Stimulated activated CD8-positive, alpha-beta memory T cell treated with anti-CD3 and anti-CD28 coated beads, Interleukin-2, amount 100 ng/mL, for 48 hours (primary cell): ENCODE measurements at regions not wholly inside any gene's neighbourhood (a gene's known extent, or its start where the extent isn't known, plus 50 kb on each side); places are given as distances from the start of the nearest gene placed in this dataset.

ENCODE experiments used
- DNase-seq, 2 donors: peaks; one replicate each; pipeline ENCODE4 v3.0.0-alpha.2; 2020; ENCODE audit warnings: low read depth in 2 of 2

DNA sequence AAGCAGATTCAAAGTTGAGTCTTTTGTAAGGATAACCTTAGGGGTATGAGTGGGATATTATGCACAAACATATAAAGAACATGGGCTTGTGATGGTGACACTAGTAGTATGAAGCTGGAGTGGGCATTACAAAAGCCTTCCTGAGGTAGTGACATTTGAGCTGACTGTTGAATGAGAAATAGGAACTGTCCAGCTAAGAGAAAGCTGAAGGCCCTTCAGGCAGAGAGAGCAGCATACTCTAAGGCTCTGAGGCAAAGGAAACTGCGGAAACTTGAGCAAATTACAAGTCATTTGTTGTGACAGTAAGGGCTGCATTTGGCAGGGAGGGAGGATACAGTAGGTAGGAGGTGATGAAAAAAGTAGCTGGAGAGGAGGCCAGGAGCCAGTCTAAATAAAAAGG lies 190.7 kb upstream of the CD96 start:
- DNase-seq, result no peak

DNA sequence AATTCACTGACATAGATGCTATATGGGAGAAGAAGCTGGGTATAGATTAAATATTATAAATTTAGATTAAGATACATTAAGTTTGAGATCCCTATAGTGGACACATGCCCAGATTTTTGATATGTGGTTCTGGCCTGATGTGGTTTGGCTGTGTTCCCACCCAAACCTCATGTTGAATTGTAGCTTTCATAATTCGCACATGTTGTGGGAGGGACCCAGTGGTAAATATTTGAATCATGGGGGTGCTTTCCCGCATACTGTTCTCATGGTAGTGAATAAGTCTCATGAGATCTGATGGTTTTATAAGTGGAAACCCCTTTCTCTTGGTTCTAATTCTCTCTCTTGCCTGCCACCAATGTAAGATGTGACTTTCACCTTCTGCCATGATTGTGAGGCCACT lies 189.4 kb upstream of the CD96 start:
- DNase-seq, result no peak

DNA sequence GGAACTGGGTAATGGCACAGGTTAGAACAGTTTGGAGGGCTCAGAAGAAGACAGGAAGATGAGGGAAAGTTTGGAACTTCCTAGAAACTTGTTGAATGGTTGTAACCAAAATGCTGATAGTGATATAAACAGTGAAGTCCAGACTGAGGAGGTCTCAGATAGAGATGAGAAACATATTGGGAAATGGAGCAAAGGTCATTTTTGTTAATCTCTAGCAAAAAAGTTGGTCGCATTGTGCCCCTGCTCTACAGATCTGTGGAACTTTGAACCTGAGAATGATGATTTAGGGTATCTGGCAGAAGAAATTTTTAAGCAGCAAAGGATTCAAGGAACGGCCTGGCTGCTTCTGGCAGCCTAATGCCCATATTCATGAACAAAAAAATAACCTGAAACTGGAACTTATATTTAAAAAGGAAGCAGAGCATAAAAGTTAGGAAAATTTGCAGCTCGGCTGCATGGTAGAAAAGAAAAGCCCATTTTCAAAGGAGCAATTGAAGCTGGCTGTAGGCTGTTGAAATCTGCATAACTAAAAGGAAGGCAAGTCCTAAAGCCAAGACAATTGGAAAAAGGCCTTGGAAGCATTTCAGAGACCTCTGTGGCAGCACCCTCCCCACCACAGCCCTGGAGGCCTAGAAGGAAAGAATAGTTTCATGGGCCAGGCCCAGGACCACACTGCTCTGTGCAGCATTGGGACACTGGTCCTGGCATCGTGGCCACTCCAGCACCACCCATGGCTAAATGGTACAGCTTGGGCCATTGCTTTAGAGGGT lies 182.6 kb upstream of the CD96 start:
- DNase-seq, result no peak

DNA sequence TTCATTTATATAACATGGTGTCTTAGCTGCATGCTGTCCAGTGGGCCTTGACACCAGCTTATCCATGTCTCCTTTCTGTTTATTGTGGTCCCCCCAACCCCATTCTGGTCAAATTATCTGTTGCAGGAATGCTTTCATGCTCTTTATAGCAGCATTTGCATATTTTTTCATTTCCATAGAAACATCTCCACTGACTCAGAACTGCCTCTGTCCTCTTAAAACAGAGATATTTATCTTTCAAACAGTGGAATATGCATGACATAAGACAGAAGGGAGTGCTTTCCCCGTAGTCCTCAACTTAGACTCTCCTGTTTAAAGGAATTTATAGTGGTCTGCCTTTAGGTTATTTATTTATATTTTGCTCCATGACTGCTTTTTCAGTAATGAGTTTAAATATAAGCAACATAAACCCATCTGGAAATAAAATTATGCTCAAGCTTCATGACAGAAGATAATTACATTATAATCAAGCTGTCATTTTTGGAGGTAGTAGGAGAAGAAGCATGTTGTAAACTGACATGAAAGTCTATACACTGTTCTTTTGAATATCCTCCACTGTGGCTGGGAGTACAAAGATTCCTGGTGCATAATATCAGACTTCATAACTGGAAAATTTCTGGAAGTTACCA lies 179.5 kb upstream of the CD96 start:
- no peak for DNase-seq

DNA sequence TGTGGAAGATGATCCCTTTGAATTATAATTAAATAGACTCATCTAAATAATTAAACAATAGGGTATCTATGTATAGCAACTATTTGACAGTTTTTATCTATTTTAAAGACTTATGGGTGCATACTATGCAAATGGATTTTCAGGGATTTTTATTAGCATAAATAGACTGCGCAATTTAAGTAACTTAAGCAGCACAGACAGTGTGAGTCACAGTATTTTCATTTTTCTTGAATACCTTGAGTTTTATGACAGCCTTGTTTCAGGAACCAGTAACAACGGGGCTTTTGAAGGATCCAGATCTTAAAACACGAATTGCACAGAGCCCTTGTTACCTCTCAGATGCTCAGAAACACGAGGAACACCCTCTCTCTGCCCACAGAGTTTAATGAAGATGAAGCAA lies 175.5 kb upstream of the CD96 start:
- no peak for DNase-seq

DNA sequence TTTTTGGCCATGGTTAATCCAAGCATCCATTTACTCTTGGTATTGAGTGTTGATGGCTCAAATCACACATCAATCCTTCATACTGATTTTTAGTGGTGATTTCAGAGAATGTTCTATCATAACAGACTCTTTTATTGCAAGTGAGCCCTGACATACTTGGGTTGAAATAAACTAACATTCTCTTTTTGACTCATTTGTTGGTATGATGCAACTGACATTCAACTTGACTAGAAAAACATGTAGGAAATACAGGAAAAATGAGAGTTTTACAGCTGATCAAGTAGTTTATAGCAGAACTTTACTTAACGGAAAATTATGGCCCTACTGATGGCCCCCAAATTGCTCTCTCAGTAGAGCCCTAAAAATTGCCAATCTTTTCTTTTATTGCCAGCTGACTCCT lies 173.9 kb upstream of the CD96 start:
- no peak for DNase-seq

DNA sequence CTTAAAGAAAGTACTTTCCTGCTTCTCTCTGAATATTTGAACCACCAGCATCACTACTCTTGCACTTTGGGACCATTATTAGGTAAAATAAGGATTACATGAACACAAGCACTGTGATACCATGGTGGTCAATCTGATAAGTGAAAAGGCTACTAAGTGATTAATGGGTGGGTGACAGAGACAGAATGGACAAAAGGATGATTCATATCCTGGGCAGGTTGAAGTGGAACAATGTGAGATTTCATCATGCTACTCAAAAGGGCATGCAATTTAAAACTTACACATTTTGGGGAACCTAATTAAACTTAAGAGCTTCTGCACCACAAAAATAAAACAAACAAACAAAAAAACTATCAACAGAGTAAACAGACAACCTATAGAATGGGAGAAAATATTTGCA lies 172.0 kb upstream of the CD96 start:
- DNase-seq, result no peak

DNA sequence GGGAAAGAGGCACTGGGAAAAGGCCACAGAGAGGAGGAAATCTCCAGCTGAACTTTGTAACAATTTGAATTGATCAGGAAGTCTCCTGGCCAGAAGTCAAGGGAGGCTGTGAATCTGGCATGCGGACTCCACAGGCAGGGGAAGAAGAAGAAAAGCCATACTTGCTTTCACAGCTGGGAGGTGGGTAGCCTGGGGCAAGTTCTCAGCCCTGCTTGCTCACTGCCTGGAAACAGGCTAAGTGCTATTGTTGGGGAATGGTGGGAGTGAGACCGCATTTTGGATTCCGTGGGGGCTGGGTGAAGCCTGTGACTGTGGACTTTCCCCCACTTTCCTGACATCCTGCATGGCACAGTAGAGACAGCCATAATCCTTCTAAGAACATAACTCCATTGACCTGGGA lies 168.8 kb upstream of the CD96 start:
- no peak for DNase-seq

DNA sequence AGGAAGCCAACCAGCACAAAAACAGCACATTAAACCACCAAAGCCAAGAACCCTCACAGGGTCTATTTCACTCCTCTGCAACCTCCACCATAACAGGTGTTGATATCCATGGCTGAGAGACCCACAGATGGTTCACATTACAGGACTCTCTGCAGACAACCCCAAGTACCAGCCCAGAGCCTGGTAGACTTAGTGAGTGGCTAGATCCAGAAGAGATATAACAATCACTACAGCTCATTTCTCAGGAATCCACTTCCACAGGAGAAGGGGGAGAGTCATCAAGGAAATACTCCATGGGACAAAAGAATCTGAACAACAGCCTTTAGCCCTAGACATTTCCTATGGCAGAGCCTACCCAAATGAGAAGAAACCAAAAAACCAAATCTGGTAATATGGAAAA lies 168.1 kb upstream of the CD96 start:
- DNase-seq, result no peak

DNA sequence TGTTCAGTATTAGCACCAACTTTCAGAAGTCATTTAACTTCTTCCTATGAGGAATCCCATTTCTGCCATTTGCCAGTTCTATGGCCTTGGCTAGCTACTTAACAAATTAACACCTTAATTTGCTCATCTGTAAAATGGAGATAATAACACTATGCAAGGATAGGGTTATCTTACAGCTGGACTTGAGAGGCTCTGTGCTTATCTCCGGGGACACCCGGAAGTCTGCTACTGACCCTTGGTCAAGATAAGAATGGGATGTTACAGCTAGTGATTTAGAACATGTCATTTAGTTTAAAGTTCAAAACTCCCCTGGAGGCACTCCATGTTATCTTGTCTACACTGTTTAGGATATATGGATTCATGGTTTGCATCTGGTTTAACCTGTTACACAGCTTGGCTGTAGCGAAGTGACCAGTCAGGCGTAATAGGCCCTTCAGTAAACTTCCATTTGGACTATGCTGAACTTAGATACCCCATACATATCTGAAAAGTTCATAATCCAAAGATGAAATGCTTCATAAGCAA lies 156.0 kb upstream of the CD96 start:
- DNase-seq, result no peak

DNA sequence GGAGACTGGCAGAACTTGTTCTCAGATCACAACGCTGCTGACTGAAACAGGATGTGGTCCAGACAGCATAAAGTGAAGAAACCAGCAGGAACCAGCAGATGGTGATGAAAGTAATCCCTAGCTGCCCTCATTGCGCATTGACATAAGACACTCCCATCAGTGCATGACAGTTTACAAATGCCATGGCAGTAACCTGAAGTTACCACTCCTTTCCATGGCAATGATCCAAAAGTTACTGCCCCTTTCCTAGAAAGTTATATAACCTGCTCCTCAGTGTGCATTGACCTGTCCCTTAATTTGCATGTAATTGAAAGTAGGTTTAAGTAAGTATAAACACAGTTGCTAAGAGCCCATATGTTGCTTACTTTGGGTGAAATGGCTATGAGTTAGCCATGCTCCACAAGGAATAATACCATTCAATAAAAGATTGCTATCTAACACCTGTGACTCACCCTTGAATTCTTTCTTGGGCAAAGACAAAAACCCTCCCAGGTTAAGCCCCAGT lies 149.1 kb upstream of the CD96 start:
- no peak for DNase-seq

DNA sequence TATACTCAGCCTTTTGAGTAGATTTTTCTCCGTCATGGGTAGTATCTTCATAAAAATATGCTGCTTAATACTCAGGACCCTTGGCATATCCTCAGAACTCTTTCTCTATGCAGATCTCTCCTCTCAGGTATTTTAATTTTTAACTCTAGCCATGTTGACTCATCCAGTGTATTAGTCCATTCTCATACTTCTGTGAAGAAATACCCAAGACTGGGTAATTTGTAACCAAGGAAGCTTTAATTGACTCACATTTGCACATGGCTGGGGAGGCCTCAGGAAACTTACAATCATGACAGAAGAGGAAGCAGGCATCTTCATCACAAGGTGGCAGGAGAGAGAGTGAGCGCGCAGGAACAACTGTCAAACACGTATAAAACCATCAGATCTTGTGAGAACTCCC lies 129.3 kb upstream of the CD96 start:
- no peak for DNase-seq

DNA sequence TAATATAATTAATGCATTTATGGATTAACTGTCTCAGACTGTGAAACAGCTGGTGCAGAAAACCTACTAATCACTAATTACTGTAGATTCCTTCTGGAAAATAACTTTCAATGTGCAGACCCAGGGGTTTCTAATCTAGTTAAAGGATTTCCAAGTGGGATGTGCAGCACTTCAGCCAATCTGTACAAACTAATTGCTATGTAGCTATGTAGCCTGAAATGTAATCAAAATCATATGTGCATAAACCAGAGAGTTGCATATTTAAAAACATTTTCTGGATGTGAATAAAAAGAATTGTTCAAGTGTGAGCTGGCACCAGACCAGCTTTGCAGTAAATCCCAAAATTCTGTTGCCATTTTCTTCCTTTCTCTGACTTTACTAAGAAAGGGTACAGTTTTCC lies 127.5 kb upstream of the CD96 start:
- no peak for DNase-seq

DNA sequence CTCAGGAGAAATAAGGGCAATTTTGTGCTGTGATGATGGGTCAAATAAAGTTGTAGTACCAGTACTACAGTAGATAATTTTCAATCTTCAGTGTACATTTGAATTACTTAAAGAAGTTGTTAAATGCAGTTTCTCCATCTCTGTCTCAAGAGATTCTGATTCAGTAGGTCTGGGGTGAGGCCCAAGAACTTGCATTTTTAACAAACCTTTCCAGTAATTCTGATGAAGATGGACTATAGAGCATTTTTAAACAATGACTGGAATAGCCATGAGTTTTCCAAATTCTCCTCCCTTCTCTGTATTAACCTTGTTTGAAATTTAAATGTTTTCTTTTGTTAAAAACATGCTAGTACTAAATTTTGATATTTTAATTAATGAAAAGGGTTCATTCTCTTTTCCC lies 127.0 kb upstream of the CD96 start:
- DNase-seq, result no peak

DNA sequence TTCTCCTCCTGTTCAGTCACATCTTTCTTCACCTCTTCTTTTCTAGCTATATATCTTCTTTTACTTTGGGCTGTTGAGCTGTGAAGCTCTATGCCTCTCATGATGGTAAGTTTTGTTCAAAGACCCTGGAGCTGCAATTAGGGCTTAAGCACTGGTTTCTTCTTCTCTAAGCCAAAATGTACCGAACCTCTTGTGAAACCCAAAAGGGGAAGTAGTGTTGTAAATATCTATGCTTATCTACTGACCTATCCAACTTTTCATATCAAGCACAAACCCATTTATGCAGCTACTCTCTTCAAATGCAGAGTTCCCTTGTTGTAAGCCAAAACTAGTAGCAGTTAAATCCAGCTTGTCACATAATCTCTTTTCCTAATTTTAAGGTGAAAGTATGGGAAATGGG lies 123.6 kb upstream of the CD96 start:
- DNase-seq, result no peak

DNA sequence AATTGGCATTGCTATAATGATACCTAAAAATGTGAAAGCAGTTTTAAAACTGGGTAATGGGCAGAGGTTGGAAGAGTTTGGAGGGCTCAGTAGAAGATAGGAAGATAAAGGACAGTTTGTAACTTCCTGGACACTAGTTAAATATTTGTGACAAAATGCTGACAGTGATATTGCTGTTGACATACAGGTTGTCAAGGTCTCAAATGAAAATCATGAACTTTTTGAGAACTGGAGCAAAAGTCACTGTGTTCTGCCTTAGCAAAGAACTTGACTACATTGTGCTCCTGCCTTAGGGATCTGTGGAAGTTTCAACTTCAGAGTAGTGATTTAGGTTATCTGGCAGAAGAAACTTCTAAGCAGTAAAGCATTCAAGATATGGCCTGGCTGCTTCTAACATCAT lies 113.7 kb upstream of the CD96 start:
- DNase-seq, result no peak

DNA sequence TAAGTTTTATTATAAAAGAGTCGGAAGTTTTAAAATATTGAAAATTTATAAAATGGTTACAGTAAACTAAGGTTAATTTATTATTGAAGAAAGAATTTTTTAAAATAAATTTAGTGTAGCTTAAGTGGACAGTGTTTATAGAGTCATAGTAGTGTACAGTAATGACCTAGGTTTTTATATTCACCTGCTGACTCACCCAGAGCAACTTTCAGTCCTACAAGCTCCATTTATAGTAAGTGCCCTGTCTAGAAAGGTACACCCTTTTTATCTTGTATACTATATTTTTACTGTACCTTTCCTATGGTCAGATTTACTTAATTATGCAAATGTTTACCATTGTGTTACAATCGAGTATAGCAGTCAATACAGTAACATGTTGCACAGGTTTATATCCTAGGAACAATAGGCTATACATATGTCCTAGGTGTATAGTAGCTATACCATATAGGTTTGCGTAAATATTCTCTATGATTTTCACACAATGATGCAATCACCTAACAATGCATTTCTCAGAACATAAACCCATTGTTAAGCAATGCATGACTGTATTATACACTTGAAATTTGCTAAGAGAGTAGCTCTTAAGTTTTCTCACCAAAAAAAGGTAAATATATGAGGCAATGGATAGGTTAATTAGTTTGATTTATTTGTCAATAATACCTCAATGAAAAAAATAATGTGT lies 106.9 kb upstream of the CD96 start:
- no peak for DNase-seq

DNA sequence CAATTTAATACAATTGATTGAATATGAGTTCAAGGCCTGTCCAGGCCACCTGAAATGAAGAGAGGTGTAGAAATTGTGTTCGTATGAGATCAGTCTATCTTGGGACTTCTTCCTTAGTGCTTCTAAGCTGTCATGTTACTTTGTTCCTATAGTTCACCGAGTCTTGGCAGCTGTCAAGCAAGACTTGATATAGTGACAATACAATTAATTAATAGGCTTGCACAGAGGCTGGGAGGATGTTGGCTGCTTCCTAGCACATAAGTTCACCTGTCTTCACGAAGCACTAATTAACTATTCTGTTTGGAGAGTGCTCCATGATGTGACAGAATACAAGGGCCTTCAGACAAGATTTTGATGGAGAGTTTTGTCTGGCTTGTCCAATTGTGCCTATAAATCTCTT lies 103.7 kb upstream of the CD96 start:
- no peak for DNase-seq

DNA sequence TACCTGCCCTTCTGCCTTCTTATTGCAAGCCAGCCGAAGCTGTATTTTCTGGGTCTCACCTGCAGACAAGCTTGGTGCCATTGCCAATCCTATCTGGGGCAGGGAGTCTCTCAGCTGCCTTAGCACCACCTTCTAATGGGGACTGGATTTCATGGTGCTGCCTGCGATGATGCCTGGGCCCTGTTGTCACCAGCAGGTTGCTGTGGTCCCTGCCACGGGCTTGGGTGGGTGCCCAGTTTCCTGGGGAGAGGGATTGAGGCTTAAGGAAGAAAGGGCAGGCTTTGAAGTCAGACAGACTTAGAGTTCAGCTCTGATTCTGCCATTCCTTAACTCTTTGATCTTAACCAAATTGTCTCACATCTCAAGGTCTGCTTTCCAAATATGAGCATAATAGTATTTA lies 87.4 kb upstream of the CD96 start:
- no peak for DNase-seq

DNA sequence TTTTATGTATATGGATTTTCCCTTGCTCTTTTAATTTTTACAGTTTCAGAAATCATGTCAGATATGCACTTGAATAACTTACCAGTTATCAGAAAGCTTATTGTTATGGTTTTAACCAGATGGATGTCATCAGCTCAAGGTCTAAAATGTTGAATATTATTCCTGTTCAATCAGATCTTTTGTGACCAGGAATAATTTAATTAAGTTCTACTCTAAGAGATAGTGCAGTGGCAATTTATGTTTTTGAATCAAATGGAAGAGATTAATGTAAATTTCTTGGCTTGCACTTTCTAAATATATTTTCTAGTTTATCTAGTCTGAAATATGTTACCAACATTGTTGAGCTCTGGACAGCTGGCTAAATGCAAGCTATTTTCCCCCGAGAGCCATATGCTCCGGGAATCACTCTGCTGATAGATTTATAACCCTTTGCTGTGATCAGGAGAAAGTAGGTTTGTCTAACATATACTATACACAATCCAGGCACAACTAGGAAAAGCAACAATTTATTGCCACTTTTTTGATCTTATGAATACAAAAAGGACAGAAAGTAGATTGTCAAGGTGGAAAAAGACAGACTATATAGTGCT lies 76.8 kb upstream of the CD96 start:
- no peak for DNase-seq

DNA sequence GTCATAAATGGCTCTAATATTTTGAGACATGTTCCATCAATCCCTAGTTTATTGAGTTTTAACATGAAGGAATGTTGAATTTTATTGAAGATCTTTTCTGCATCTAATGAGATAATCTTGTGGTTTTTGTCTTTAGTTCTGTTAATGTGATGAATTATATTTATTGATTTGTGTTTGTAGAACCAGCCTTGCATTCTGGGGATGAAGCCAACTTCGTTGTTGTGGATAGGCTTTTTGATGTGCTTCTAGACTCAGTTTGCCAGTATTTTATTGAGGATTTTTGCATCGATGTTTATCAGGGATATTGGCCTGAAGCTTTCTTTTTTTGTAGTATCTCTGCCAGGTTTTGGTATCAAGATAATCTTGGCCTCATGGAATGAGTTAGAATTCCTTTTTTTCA lies 72.0 kb upstream of the CD96 start:
- DNase-seq, result no peak

DNA sequence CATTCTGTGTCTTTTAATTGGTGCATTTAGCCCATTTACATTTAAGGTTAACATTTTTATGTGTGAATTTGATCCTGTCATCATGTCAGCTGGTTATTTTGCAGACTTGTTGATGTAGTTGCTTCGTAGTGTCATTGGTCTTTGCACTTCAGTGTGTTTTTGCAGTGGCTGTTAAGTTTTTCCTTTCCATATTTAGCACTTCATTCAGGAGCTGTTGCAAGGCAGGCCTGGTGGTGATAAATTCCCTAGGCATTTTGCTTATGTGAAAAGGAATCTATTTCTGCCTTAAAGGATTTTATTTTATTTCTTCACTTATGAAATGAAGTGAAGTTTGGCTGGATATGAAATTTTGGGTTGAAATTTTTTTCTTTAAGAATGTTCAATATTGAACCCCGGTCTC lies 70.2 kb upstream of the CD96 start:
- DNase-seq, result no peak

DNA sequence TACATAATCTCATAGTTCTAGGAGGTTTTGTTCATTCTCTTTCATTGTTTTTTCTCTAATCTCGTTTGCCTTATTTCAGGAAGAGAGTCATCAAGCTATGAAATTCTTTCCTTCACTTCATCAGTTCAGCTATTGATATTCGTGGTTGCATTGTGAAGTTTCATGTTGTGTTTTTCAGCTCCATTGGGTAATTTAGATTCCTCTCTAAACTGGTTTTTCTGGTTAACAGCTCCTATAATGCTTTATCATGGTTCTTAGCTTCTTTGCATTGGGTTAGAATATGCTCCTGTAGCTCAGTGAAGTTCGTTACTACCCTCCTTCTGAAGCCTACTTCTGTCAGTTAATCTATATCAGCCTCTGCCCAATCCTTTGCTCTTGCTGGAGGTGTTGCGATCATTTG lies 69.4 kb upstream of the CD96 start:
- DNase-seq, result no peak
